ENCODE measurements at regions not wholly inside any gene's neighbourhood (a gene's known extent, or its start where the extent isn't known, plus 50 kb on each side); places are given as distances from the start of the nearest gene placed in this dataset.

GRCh38 chr12:77685901-77686300, 144.8 kb upstream of the NAV3 start:
- TF ChIP-seq CTCF (IDR thresholded peaks at IDR 0.05): no peak

GRCh38 chr12:77685112-77685511, 145.6 kb upstream of the NAV3 start:
- peak; percentile 65 for TF ChIP-seq CTCF (IDR thresholded peaks at IDR 0.05)

DNA sequence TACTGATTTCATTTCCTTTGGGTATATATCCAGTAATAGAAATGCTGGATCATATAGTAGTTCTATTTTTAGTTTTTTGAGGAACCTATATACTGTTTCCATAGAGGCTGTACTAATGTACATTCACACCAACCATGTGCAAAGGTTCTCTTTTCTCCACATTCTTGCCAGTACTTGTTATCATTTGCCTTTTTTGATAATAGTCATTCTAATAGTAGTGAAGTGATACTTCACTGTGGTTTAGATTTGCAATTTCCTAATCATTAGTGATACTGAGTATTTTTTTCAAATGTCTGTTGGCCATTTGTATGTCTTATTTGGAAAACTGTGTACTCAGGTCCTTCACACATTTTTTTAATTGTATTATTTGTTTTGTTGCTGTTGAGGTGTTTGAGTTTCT, 148.2 kb upstream of the NAV3 start:
- TF ChIP-seq CTCF (IDR thresholded peaks at IDR 0.05): no peak

- no peak for TF ChIP-seq CTCF (IDR thresholded peaks at IDR 0.05)
These were observed 149.0 kb upstream of the NAV3 start for GRCh38 chr12:77681726-77682125.

DNA sequence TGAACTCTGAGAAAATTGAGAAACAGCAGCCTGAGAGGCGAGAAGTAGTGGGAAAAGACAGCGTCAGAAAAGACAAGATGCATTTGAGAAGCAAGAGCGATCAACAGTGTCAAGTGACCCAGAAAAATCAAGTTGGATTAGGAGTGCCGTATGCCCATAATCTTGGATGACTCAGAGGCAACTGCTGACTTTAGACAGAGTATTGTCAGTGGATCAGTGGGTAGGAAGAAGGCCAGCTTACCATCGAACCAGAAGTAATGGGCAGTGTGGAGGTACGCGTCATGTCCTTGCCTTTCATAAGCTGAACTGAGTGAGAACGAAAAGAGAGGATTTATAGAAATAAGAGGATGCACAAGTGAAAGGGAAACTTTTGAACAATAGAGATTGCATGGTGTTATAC, 151.0 kb upstream of the NAV3 start:
- no peak for TF ChIP-seq CTCF (IDR thresholded peaks at IDR 0.05)

- TF ChIP-seq CTCF (IDR thresholded peaks at IDR 0.05): no peak
These were observed 152.1 kb upstream of the NAV3 start for GRCh38 chr12:77678621-77679020.

DNA sequence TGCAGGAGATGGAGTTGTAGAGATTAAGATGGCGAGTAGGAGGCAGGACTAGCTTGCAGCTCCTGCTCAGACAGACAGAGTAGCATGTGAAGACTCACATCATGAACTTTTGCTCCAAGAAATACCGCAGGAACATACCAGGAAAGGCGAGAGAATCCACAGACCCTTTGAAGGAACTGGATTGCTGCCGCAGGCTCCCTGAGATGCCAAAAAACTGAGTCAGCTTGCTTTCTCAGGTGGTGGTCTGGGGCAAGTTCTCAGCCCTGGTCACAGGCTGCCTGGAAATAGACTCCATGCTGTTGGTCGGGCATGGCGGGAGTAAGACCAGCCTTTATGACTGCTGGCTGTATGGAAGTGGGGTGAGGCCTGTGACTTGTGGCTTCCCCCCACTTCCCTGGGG, 163.6 kb upstream of the NAV3 start:
- no peak for TF ChIP-seq CTCF (IDR thresholded peaks at IDR 0.05)

DNA sequence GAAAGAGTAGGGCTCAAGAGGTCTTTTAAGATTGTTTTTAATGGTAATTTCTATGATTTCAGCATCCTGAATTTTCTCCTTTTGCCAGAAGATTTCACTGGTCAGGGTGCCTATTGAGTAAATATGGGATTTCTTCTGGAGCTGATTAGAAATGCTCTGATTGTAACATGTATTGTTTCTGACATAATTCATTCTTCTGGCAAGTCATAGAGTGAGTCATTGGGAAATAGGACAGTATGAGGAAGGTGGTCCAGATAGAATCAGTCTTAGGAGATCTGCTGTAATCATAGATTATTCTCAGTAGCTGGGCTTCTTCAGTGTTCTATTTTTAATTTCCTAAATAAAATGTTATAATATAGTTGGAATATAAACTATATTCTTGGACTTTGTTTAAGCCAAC, 182.0 kb upstream of the NAV3 start:
- no peak for TF ChIP-seq CTCF (IDR thresholded peaks at IDR 0.05)

All from LNCAP (cell line).